ENCODE measurements at regions not wholly inside any gene's neighbourhood (a gene's known extent, or its start where the extent isn't known, plus 50 kb on each side); places are given as distances from the start of the nearest gene placed in this dataset.
"Not testable (repeated sequence)": the region's sequence is repeated elsewhere in the genome, so short reads cannot be mapped to it uniquely, and the experiment has no call there.

GRCh38 chr6:132126150-132126549 is 175.0 kb upstream of the CCN2 start:
- DNase-seq = no peak
- TF ChIP-seq POLR2A (IDR thresholded peaks at IDR 0.05; ENCODE audit: low read length) (no peak), GATA1 (IDR thresholded peaks at IDR 0.05; ENCODE audit: low read depth, low read length) (no peak)

- no peak for DNase-seq
- TF ChIP-seq POLR2A (IDR thresholded peaks at IDR 0.05; ENCODE audit: low read length) = no peak
- TF ChIP-seq GATA1 (IDR thresholded peaks at IDR 0.05; ENCODE audit: low read depth, low read length) = no peak
Observed at GRCh38 chr6:132122871-132123270, 171.7 kb upstream of the CCN2 start.

GRCh38 chr6:132122176-132122575 is 171.0 kb upstream of the CCN2 start:
- no peak for DNase-seq
- TF ChIP-seq GATA1 (IDR thresholded peaks at IDR 0.05; ENCODE audit: low read depth, low read length) (no peak), POLR2A (IDR thresholded peaks at IDR 0.05; ENCODE audit: low read length) (no peak)

DNA sequence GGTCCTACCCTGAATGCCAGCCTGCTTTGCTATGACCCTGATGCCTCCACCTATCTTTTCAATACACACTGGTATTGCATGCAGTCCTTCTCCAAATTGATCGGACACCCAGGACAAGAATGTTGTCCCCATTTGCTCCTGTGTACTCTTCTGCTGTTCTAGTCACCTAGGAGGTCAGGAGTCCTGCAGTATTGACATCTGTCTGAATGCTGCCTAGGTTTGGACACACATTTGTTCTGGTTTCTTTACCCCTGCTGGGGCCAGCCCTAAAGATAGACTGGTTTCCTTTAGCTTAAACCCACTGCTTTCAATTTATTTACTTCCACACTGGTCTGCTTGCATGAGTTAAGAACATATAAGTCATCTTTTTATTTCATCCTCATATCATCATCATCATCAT is 167.0 kb upstream of the CCN2 start:
- no peak for DNase-seq
- TF ChIP-seq POLR2A (IDR thresholded peaks at IDR 0.05; ENCODE audit: low read length) (no peak), GATA1 (IDR thresholded peaks at IDR 0.05; ENCODE audit: low read depth, low read length) (no peak)

- no peak for TF ChIP-seq GATA1 (IDR thresholded peaks at IDR 0.05; ENCODE audit: low read depth, low read length)
- no peak for TF ChIP-seq POLR2A (IDR thresholded peaks at IDR 0.05; ENCODE audit: low read length)
- DNase-seq = no peak
Observed at GRCh38 chr6:132115714-132116366, 164.7 kb upstream of the CCN2 start.

DNA sequence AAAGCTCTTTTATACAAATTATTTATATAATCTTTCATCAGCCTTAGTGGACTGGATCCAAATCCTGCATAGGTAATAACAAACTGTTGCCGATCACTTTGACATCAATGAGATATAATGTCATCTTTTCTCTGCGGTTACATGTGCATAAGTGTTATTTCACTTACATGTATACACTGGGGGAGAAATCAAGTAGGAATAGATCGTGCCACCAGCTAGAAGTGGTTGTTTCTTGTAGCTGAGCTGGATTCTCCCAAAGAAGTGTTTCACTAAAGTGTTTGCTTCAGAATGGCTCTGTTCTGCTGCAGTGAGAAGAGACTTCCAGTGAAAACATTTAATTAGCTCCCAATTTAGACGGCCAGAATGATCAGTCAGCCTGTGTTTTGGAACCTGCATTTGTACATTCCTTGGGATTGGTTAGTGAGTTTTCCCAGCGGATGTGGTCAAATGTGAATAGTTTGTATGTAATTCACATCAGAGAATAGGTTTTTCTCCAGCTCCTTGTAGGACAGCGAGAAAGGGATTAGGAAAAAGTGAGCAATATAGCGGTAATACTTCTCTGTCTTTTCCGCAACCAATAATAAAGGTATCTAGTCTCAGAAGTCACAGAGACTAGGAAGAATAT is 163.1 kb upstream of the CCN2 start:
- no peak for DNase-seq
- no peak for TF ChIP-seq POLR2A (IDR thresholded peaks at IDR 0.05; ENCODE audit: low read length)
- TF ChIP-seq GATA1 (IDR thresholded peaks at IDR 0.05; ENCODE audit: low read depth, low read length) = no peak

GRCh38 chr6:132109752-132110151 is 158.6 kb upstream of the CCN2 start:
- not testable (repeated sequence) for DNase-seq

DNA sequence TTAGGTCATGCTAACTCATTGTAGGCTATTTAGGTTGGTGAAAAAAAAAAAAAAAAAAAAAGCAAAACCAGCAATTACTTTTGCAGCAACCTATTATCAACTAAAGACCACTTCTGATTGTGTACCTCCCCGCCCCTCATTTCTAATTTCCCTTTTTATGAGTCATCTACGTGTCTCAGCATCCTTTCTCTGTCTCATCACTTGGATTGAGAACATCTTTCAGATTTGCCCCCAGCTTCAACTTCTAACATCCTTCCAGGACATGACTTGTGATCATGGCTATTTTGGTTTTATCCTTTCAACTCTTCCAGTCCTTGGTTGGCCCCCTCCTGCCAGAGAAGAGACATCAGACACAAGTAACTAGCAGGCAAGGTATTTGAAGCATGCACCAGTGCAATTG is 156.7 kb upstream of the CCN2 start:
- no peak for DNase-seq
- TF ChIP-seq POLR2A (IDR thresholded peaks at IDR 0.05; ENCODE audit: low read length) = no peak
- no peak for TF ChIP-seq GATA1 (IDR thresholded peaks at IDR 0.05; ENCODE audit: low read depth, low read length)

DNA sequence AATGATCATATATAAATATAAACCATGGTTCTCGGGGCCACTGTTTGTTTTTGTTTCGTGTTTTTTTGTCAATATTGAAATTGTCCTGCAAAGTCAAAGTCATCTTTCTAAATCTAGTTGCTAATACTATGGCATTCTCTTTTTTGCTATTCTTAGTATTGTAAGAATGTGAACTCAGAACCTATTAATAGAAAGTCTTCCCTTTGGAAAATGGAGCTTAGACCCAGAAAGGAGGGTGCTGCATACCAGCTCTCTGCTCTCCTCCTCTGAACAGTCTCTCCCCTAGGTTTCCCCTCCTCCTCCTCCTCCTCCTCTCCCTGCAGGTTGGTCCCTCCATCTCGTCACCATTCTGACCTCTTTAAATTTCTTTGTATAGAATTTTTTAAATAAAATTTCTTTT is 150.4 kb upstream of the CCN2 start:
- TF ChIP-seq GATA1 (IDR thresholded peaks at IDR 0.05; ENCODE audit: low read depth, low read length) (no peak), POLR2A (IDR thresholded peaks at IDR 0.05; ENCODE audit: low read length) (no peak)
- no peak for DNase-seq

DNA sequence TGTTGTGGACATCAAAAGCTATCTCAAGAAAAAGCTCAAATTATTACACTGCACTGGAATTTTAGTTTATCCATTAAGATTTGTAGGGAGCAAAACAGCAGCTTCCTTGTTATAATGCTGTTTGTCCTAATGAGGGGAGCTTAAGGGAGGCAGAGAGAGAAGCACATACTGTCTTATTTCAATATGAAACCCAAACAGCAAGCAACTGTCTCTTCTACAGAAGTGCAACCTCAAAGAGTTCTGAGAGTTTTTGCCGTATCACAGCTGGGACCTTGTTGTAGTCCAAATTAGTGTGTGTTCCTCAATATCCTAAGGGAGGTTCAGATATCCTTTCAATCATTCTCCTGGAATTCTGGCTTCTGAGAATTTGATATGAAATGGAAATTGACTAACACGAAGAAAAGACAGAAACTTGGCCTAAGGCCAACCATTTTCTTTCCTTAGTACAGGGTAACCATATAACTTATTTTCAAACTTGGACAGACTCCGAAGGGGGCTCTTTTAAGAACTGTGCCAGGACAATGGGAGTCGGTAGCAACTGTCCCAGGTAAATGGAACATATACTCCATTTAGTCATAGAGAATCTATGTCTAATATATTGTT is 149.3 kb upstream of the CCN2 start:
- DNase-seq = no peak
- TF ChIP-seq GATA1 (IDR thresholded peaks at IDR 0.05; ENCODE audit: low read depth, low read length) (no peak), POLR2A (IDR thresholded peaks at IDR 0.05; ENCODE audit: low read length) (no peak)

- no peak for TF ChIP-seq POLR2A (IDR thresholded peaks at IDR 0.05; ENCODE audit: low read length)
- no peak for TF ChIP-seq GATA1 (IDR thresholded peaks at IDR 0.05; ENCODE audit: low read depth, low read length)
- no peak for DNase-seq
Observed at GRCh38 chr6:132096996-132097395, 145.8 kb upstream of the CCN2 start.

- DNase-seq = no peak
- TF ChIP-seq GATA1 (IDR thresholded peaks at IDR 0.05; ENCODE audit: low read depth, low read length) = no peak
- TF ChIP-seq POLR2A (IDR thresholded peaks at IDR 0.05; ENCODE audit: low read length) = no peak
Observed at GRCh38 chr6:132096245-132096644, 145.1 kb upstream of the CCN2 start.

- TF ChIP-seq POLR2A (IDR thresholded peaks at IDR 0.05; ENCODE audit: low read length) = no peak
- TF ChIP-seq GATA1 (IDR thresholded peaks at IDR 0.05; ENCODE audit: low read depth, low read length) = no peak
- no peak for DNase-seq
Observed at GRCh38 chr6:132089173-132089572, 138.0 kb upstream of the CCN2 start.

DNA sequence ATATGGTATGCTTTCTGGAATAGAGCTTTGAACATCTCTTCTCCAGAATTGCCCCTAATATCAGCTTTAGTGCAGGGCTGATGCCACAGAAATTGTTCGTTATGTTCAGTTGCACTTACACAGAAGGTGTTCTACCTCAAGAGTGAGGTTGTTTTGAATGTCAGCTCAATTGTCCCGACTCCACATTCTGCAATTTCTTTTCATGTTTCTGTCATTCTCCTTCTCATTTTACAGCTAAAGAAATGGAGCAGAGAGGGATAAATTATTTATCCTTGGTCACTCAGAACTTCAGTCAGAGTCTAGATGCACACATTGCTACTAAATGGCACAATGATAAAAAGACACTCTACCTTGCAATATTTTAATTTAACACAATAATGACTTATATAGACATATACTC is 137.0 kb upstream of the CCN2 start:
- DNase-seq = no peak
- TF ChIP-seq POLR2A (IDR thresholded peaks at IDR 0.05; ENCODE audit: low read length) = no peak
- TF ChIP-seq GATA1 (IDR thresholded peaks at IDR 0.05; ENCODE audit: low read depth, low read length) = no peak

DNA sequence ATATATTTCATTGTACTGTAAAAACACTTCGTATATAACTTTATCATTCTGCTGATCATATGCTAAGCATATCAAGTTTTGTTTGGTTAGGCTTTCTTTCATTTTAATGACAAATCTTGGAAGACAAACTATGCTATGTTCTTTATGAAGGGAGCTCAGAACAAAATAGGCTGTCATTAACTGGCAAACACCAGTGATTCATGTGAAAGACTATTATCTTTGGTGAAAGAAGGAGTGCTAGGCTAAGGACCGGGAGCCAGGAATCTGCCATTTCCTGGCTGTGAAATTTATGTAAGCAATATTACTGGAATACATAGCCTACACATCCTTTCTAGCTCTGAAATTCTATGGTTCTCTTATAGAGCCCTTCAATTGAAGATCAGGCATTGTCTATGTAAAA is 136.2 kb upstream of the CCN2 start:
- TF ChIP-seq GATA1 (IDR thresholded peaks at IDR 0.05; ENCODE audit: low read depth, low read length) (no peak), POLR2A (IDR thresholded peaks at IDR 0.05; ENCODE audit: low read length) (no peak)
- DNase-seq = no peak

Measured in erythroblast (primary cell).